Lower leg skin (tissue), 4 donors: ENCODE measurements at regions not wholly inside any gene's neighbourhood (a gene's known extent, or its start where the extent isn't known, plus 50 kb on each side); places are given as distances from the start of the nearest gene placed in this dataset.
"Not testable (repeated sequence)": the region's sequence is repeated elsewhere in the genome, so short reads cannot be mapped to it uniquely, and the experiment has no call there.

Experiments
- DNase-seq, 2 donors: peaks; one replicate each; pipeline ENCODE4 v3.0.0-alpha.2; 2019; ENCODE audit warnings: low spot score in 2 of 2
- H3K4me3 ChIP-seq: fragments of 200-600 bp; sonication (generic); 2 replicates; pipeline ENCODE4 v1.5.1; 2017; ENCODE audit warnings: mild to moderate bottlenecking, low read depth; ENCODE audit not compliant: poor library complexity, severe bottlenecking
- CTCF ChIP-seq, 3 donors: fragments of 450-650 bp; IDR thresholded peaks; one replicate each; pipeline ENCODE4 v1.5.1; 2016; ENCODE audit warnings: antibody characterized with exemption in 3 of 3, mild to moderate bottlenecking in 3 of 3, moderate library complexity in 2 of 3
- POLR2A ChIP-seq, 2 donors: fragments of 450-650 bp; IDR thresholded peaks; one replicate each; pipeline ENCODE4 v1.6.1; 2016 to 2017; ENCODE audit warnings: antibody characterized with exemption in 2 of 2, mild to moderate bottlenecking in 1 of 2, moderate library complexity in 1 of 2
- WGBS, 2 donors: methylation state at CpG; one replicate each; pipeline ENCODE4 v1.1.5; 2018; 5-methylcytosine and 5-hydroxymethylcytosine counted together
- intact Hi-C: fragments of 100-400 bp; cut with DNase I; formaldehyde crosslinking; loops from one replicate; pipeline ENCODE4 v1.15.0; 2023; ENCODE audit warnings: low total_unique reads

- DNase-seq: no peak
- intact Hi-C loops: loop anchor here (10.0 kb wide), 1 partner anchor 1032 kb away; no protein-coding TSS in a partner anchor
- 29 to 34% methylated on average over 6 of the region's 6 CpGs for WGBS, 2 donors
- H3K4me3 ChIP-seq: no peak overlapping the region
- no peak for TF ChIP-seq POLR2A (IDR thresholded peaks at IDR 0.05)
- TF ChIP-seq CTCF (IDR thresholded peaks at IDR 0.05): no peak
Measured at GRCh38 chr2:13522917-13523821, 806.4 kb downstream of the TRIB2 start.

- no peak for TF ChIP-seq CTCF (IDR thresholded peaks at IDR 0.05)
- DNase-seq: no peak
- intact Hi-C loops: loop anchor here (10.0 kb wide), 1 partner anchor 1030 kb away; no protein-coding TSS in a partner anchor
- H3K4me3 ChIP-seq: no peak overlapping the region
- WGBS, 2 donors: 79 to 86% methylated on average over 1 of the region's 1 CpG
Measured at GRCh38 chr2:13524492-13524891, 807.8 kb downstream of the TRIB2 start.

- intact Hi-C loops, DNase-seq, H3K4me3 ChIP-seq: not testable (repeated sequence)
- 74 to 80% methylated on average over 9 of the region's 9 CpGs for WGBS, 2 donors
Measured at GRCh38 chr2:13531735-13532410, 815.1 kb downstream of the TRIB2 start.

- intact Hi-C loops, DNase-seq, H3K4me3 ChIP-seq: not testable (repeated sequence)
- 82 to 84% methylated on average over 22 of the region's 22 CpGs for WGBS, 2 donors
Measured at GRCh38 chr2:13532781-13533523, 816.2 kb downstream of the TRIB2 start.

GRCh38 chr2:13533524-13533922, 816.8 kb downstream of the TRIB2 start:
- no peak overlapping the region for H3K4me3 ChIP-seq
- 89 to 93% methylated on average over 2 of the region's 2 CpGs for WGBS, 2 donors
- no peak for DNase-seq
- TF ChIP-seq CTCF (IDR thresholded peaks at IDR 0.05): no peak
- intact Hi-C loops: no loop called here

- WGBS, 2 donors: 57 to 68% methylated on average over 6 of the region's 6 CpGs
- no peak for DNase-seq
- TF ChIP-seq CTCF (IDR thresholded peaks at IDR 0.05) (no peak), POLR2A (IDR thresholded peaks at IDR 0.05) (no peak)
- intact Hi-C loops: no loop called here
- no peak overlapping the region for H3K4me3 ChIP-seq
Measured at GRCh38 chr2:13536941-13537340, 820.2 kb downstream of the TRIB2 start.
